NCI-H2196 treated with DMSO at 0.1 percent for 48 hours (cell line): ENCODE measurements at regions not wholly inside any gene's neighbourhood (a gene's known extent, or its start where the extent isn't known, plus 50 kb on each side); places are given as distances from the start of the nearest gene placed in this dataset.
"Not testable (repeated sequence)": the region's sequence is repeated elsewhere in the genome, so short reads cannot be mapped to it uniquely, and the experiment has no call there.

Experiments used
- DNase-seq: peaks from one replicate; lab custom pipeline; 2025; ENCODE audit not compliant: unreplicated experiment; lab: John Stamatoyannopoulos, UW

GRCh38 chr7:131122394-131122793 is 205.3 kb upstream of the MKLN1 start:
- DNase-seq, result no peak

GRCh38 chr7:131124001-131124629 is 203.6 kb upstream of the MKLN1 start:
- no peak for DNase-seq

GRCh38 chr7:131124867-131125266 is 202.8 kb upstream of the MKLN1 start:
- DNase-seq, result no peak

GRCh38 chr7:131130324-131130723 is 197.4 kb upstream of the MKLN1 start:
- no peak for DNase-seq

GRCh38 chr7:131131012-131131745 is 196.5 kb upstream of the MKLN1 start:
- no peak for DNase-seq

GRCh38 chr7:131131746-131132431 is 195.8 kb upstream of the MKLN1 start:
- DNase-seq, result no peak

GRCh38 chr7:131139462-131139861 is 188.2 kb upstream of the MKLN1 start:
- DNase-seq, result no peak

GRCh38 chr7:131141443-131141967 is 186.2 kb upstream of the MKLN1 start:
- DNase-seq, result no peak

GRCh38 chr7:131143869-131144268 is 183.8 kb upstream of the MKLN1 start:
- no peak for DNase-seq

GRCh38 chr7:131145026-131145425 is 182.7 kb upstream of the MKLN1 start:
- DNase-seq, result no peak

GRCh38 chr7:131145770-131146169 is 181.9 kb upstream of the MKLN1 start:
- DNase-seq, result no peak

- DNase-seq, result no peak
Measured at GRCh38 chr7:131147604-131148003, 180.1 kb upstream of the MKLN1 start.

GRCh38 chr7:131148258-131148657 is 179.4 kb upstream of the MKLN1 start:
- DNase-seq, result no peak

- DNase-seq, result no peak
Measured at GRCh38 chr7:131148708-131149428, 178.8 kb upstream of the MKLN1 start.

GRCh38 chr7:131149429-131149773 is 178.3 kb upstream of the MKLN1 start:
- no peak for DNase-seq

- no peak for DNase-seq
Measured at GRCh38 chr7:131149840-131150239, 177.8 kb upstream of the MKLN1 start.

GRCh38 chr7:131151034-131151433 is 176.6 kb upstream of the MKLN1 start:
- DNase-seq, result no peak

GRCh38 chr7:131152766-131153165 is 174.9 kb upstream of the MKLN1 start:
- DNase-seq, result no peak

GRCh38 chr7:131154380-131154779 is 173.3 kb upstream of the MKLN1 start:
- DNase-seq, result no peak

- DNase-seq, result no peak
Measured at GRCh38 chr7:131157530-131158243, 170.0 kb upstream of the MKLN1 start.

- not testable (repeated sequence) for DNase-seq
Measured at GRCh38 chr7:131158244-131158636, 169.4 kb upstream of the MKLN1 start.
